Loucy (cell line): ENCODE measurements at regions not wholly inside any gene's neighbourhood (a gene's known extent, or its start where the extent isn't known, plus 50 kb on each side); places are given as distances from the start of the nearest gene placed in this dataset.

Experiments
- CTCF ChIP-seq: fragments of 200-600 bp; sonication (generic); conservative IDR thresholded peaks from 2 replicates; pipeline ENCODE4 v1.5.1; 2014; ENCODE audit warnings: mild to moderate bottlenecking, antibody characterized with exemption, low read length
- EZH2phosphoT487 ChIP-seq: fragments of 200-600 bp; IDR thresholded peaks from 2 replicates; pipeline ENCODE4 v1.6.1; 2018; ENCODE audit warnings: antibody characterized with exemption, mild to moderate bottlenecking, moderate library complexity, borderline replicate concordance

DNA sequence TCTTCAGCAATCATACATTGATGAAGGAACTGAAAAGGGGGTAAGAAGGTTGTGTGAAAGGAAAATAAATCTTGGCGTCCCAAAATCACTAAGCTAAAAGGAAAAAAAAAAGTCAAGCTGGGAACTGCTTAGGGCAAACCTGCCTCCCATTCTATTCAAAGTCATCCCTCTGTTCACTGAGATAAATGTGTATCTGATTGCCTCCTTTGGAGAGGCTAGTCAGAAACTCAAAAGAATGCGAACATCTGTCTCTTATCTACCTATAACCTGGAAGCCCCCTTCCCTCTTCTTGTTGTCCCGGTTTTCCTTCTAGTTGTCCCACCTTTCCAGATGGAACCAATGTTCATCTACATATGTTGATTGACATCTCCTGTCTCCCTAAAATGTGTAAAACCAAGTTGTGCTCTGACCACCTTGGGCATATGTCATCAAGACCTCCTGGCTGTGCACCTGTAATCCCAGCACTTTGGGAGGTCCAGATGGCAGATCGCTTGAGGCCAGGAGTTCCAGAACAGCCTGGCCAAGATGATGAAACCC, 53.1 kb downstream of the RESF1 start:
- no peak for TF ChIP-seq CTCF
- no peak for TF ChIP-seq EZH2phosphoT487
